ENCODE measurements at regions not wholly inside any gene's neighbourhood (a gene's known extent, or its start where the extent isn't known, plus 50 kb on each side); places are given as distances from the start of the nearest gene placed in this dataset.

DNA sequence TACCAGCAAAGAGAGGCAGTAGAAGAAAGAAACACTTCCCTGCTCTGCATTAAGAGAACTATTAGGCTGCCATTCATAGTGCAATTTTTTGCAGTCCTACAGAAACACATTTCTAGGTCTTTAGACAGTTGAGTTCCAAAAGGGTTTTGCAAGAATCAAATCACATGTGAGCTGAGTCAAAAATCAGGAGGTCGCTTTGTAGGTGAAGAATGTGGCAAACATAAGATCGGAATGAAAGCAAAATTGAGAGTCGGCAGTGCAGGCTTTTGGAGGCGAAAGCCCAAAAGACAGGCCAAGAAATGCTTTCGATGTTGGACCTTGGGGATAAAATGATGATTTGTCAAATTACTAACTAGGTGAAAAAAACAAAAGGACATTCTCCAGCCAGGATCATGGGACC, 213.5 kb upstream of the NRIP1 start:
- FAIRE-seq (no peak), ATAC-seq (no peak), DNase-seq (ENCODE audit: low read depth, low spot score) (no peak)
- no peak overlapping the region for H3K27ac ChIP-seq (ENCODE audit: control insufficient read depth, insufficient read depth)
- CTCF ChIA-PET, result no interaction called here
- SMC1A ChIA-PET (ENCODE audit: uncharacterized antibody, unreplicated experiment), result no interaction called here
- no peaks in the 10 kb centered on the region for H3K4me1 ChIP-seq (ENCODE audit: control insufficient read depth, insufficient read depth, low read length)
- in situ Hi-C loops (cut with MboI) (no loop called here), intact Hi-C loops (cut with micrococcal nuclease; ENCODE audit: unreplicated experiment) (no loop called here)
- H3K27me3 ChIP-seq (replicated peaks in 1 of 2; ENCODE audit: control insufficient read depth in 2 of 2, insufficient read depth in 2 of 2, low read length in 1 of 2), result no peaks in the 10 kb centered on the region
- H3K9ac ChIP-seq (ENCODE audit: control insufficient read depth, insufficient read depth, low read length), result no peak overlapping the region
- no peaks in the 10 kb centered on the region for H3K79me2 ChIP-seq (ENCODE audit: control insufficient read depth, insufficient read depth, low read length)
- POLR2A ChIA-PET, result no interaction called here
- no peak overlapping the region for H3K4me2 ChIP-seq (ENCODE audit: control insufficient read depth, insufficient read depth)
- 48% methylated on average over 5 of the region's 5 CpGs for WGBS (ENCODE audit: insufficient coverage, insufficient replicate concordance, low lambda C conversion rate, missing lambda C conversion rate)
- no peak overlapping the region for H2AFZ ChIP-seq (ENCODE audit: control insufficient read depth, low read depth, low read length)
- H3K36me3 ChIP-seq (ENCODE audit: control insufficient read depth in 2 of 2, insufficient read depth in 2 of 2, low read length in 1 of 2), result no peaks in the 10 kb centered on the region
- TF ChIP-seq ZSCAN29 (IDR thresholded peaks at IDR 0.05), result no peak
- TF ChIP-seq, protein P1, sequence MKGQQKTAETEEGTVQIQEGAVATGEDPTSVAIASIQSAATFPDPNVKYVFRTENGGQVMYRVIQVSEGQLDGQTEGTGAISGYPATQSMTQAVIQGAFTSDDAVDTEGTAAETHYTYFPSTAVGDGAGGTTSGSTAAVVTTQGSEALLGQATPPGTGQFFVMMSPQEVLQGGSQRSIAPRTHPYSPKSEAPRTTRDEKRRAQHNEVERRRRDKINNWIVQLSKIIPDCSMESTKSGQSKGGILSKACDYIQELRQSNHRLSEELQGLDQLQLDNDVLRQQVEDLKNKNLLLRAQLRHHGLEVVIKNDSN (IDR thresholded peaks at IDR 0.05; ENCODE audit: borderline replicate concordance, extremely low read length, insufficient read depth, low read depth, low read length), result no peak
- no peaks in the 10 kb centered on the region for H4K20me1 ChIP-seq (ENCODE audit: control insufficient read depth, insufficient read depth)
- RAD21 ChIA-PET (ENCODE audit: unreplicated experiment), result no interaction called here
- BruUV-seq (replicated peaks), result no TSS peak
- no peak overlapping the region for H3K4me3 ChIP-seq
- H3K9me3 ChIP-seq (replicated peaks; ENCODE audit: control insufficient read depth, insufficient read depth, low read length), result no peaks in the 10 kb centered on the region

DNA sequence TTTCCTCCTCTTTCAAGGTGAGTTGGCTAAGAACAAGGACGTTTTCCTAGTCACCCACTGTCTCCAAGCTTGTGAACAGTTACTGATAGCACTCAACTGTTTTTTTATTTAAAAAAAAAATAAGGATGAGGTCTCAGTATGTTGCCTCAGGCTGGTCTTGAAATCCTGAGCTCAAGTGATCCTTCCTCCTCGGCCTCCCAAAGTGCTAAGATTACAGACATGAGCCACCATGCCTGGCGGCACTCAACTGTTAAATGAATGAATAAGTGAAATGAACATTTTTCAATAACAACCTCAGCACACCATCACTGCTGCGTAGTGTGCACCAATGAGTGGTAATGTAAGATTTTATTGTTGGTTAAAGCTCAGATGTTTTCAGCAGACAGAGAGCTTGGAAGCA, 214.1 kb upstream of the NRIP1 start:
- ChIA-PET RAD21 (ENCODE audit: unreplicated experiment) (no interaction called here), CTCF (interaction anchor here (0.7 kb wide), 1 partner anchor 204 kb away, joined by 3 read pairs; no protein-coding TSS in a partner anchor), POLR2A (no interaction called here), SMC1A (ENCODE audit: uncharacterized antibody, unreplicated experiment) (no interaction called here)
- Histone ChIP-seq H3K4me1 (ENCODE audit: control insufficient read depth, insufficient read depth, low read length) (no peaks in the 10 kb centered on the region), H3K27ac (ENCODE audit: control insufficient read depth, insufficient read depth) (no peak overlapping the region), H3K9me3 (replicated peaks; ENCODE audit: control insufficient read depth, insufficient read depth, low read length) (no peaks in the 10 kb centered on the region), H3K4me2 (ENCODE audit: control insufficient read depth, insufficient read depth) (no peak overlapping the region), H3K79me2 (ENCODE audit: control insufficient read depth, insufficient read depth, low read length) (no peaks in the 10 kb centered on the region), H3K9ac (ENCODE audit: control insufficient read depth, insufficient read depth, low read length) (no peak overlapping the region), H3K27me3 (replicated peaks in 1 of 2; ENCODE audit: control insufficient read depth in 2 of 2, insufficient read depth in 2 of 2, low read length in 1 of 2) (no peaks in the 10 kb centered on the region), H3K36me3 (ENCODE audit: control insufficient read depth in 2 of 2, insufficient read depth in 2 of 2, low read length in 1 of 2) (no peaks in the 10 kb centered on the region), H3K4me3 (no peak overlapping the region), H4K20me1 (ENCODE audit: control insufficient read depth, insufficient read depth) (no peaks in the 10 kb centered on the region), H2AFZ (ENCODE audit: control insufficient read depth, low read depth, low read length) (no peak overlapping the region)
- intact Hi-C loops (cut with micrococcal nuclease; ENCODE audit: unreplicated experiment) (no loop called here), in situ Hi-C loops (cut with MboI) (no loop called here)
- DNase-seq (ENCODE audit: low read depth, low spot score) (no peak), ATAC-seq (no peak), FAIRE-seq (no peak)
- 13% methylated on average over 4 of the region's 4 CpGs for WGBS (ENCODE audit: insufficient coverage, insufficient replicate concordance, low lambda C conversion rate, missing lambda C conversion rate)
- TF ChIP-seq ZNF622 (IDR thresholded peaks at IDR 0.05) (no peak), SUZ12 (IDR thresholded peaks at IDR 0.05; ENCODE audit: unreplicated experiment) (no peak), RB1 (IDR thresholded peaks at IDR 0.05; ENCODE audit: borderline replicate concordance) (no peak), SREBF2 (IDR thresholded peaks at IDR 0.05; ENCODE audit: low read length) (no peak)
- BruUV-seq (replicated peaks), result no TSS peak
